ENCODE measurements at regions not wholly inside any gene's neighbourhood (a gene's known extent, or its start where the extent isn't known, plus 50 kb on each side); places are given as distances from the start of the nearest gene placed in this dataset.

DNA sequence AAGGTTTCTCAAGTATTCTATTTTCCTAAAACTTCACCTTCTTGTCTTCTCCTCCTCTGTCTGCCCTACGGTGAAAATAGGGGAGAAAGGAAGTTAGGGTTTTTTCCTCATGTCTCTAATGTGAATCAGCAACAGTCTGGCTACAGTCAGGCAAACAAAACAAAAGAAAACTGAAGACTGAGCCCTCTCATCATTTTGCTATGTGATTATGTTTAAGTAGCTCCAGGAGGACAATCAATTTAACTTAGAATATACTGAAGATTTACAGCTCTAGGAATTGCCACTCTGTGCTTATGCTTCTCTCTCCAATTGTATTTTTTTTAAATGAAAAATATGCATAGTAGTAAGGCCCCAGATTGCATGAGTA lies 316.2 kb downstream of the GPAT3 start:
- TF ChIP-seq, protein P1, sequence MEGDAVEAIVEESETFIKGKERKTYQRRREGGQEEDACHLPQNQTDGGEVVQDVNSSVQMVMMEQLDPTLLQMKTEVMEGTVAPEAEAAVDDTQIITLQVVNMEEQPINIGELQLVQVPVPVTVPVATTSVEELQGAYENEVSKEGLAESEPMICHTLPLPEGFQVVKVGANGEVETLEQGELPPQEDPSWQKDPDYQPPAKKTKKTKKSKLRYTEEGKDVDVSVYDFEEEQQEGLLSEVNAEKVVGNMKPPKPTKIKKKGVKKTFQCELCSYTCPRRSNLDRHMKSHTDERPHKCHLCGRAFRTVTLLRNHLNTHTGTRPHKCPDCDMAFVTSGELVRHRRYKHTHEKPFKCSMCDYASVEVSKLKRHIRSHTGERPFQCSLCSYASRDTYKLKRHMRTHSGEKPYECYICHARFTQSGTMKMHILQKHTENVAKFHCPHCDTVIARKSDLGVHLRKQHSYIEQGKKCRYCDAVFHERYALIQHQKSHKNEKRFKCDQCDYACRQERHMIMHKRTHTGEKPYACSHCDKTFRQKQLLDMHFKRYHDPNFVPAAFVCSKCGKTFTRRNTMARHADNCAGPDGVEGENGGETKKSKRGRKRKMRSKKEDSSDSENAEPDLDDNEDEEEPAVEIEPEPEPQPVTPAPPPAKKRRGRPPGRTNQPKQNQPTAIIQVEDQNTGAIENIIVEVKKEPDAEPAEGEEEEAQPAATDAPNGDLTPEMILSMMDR (IDR thresholded peaks at IDR 0.05; ENCODE audit: low read depth, low read length, missing control alignments): no peak
- H3K4me3 ChIP-seq (replicated peaks; ENCODE audit: low read depth, low read length): no peak overlapping the region
- no peak for DNase-seq (ENCODE audit: extremely low read depth, low read depth)

DNA sequence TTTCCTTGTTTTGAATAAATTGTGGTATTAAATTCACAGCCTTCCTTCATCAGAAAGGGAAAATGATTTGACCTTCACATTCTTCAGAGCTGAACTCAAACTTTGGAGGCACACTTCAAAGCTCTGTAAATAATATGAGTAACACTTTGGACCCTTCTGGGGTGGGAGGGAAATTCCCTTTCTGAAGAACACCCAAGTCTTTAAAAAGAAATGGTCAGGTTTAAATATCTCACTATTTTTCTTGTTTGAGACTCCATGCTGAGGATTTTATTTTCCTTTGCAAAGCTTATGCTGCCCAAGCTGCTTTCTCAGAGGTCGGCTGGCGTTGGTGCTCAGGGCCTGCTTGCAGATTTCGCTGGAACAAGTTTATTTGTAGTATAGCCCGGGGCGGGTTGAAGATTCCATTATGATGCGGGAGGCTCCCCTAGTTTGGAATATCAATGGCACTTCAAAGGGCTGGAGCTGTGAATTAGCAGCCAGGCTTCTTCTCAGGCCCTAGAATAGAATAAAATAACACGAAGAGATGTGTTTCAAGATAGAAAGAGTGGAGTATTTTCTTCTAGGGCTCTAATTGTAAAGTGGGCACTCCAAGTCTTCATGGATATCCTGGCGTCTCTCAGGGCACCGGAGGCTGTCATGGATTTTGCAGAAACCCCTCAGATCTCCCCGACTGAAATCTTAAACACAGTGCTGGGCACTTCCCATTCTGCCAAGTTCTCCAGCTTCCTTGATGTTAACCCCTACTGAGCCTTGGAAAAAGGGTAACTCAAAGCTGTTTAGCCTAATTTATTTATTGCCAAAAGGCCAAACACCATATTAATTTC lies 315.6 kb downstream of the GPAT3 start:
- DNase-seq (ENCODE audit: extremely low read depth, low read depth): no peak
- TF ChIP-seq, protein P1 (IDR thresholded peaks at IDR 0.05; ENCODE audit: low read depth, low read length, missing control alignments): no peak
- H3K4me3 ChIP-seq (replicated peaks; ENCODE audit: low read depth, low read length): no peak overlapping the region

DNA sequence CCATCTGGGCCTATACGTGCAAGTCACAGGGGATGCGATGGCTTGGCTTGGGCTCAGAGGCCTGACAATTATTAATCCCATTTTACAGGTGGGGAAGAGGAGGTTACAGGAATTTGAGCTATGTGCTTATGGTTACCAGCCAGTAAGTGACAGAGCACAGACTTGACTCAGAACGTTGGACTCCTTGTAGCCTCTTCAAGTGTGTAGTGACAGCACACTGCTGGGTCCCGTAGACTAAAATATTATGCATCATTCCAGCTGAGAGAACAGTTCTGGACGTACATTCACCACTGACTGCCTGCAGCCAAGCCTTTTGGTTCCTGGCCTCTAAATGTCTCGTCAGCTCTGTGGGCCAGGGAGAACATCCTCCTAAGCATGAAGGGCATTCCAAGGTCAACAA lies 314.5 kb downstream of the GPAT3 start:
- TF ChIP-seq, protein P1 (IDR thresholded peaks at IDR 0.05; ENCODE audit: low read depth, low read length, missing control alignments): no peak
- no peak for DNase-seq (ENCODE audit: extremely low read depth, low read depth)
- no peak overlapping the region for H3K4me3 ChIP-seq (replicated peaks; ENCODE audit: low read depth, low read length)

DNA sequence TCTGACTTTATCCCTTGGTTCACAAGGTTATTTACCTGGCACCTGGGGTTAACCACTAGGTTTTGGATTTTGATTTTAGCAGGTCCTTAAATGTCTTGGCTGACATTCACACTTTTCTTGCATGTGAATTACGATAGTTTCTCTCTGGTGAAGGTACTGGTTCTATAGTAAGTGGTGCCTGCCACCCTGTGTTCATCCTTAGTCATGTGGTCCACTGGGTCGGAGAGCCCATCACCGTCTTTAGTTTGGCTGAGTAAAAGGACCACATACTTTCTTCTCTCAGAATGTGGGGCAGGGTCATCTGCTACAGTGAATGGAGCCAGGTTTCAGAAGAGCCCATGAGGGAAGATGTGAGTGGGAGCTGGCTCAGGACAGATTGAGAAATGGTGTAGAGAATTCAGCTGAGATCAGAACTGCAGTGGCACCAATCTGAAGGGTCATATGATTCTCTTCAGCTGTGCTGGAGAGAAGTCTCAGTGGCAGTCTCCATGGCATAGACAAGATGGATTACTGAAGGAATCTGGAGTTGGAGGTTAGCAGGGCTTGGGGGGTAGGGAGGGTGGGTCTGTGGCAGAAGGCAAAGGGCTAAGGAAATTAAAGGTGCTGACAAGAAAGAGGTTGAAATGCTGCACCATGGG lies 310.4 kb downstream of the GPAT3 start:
- DNase-seq (ENCODE audit: extremely low read depth, low read depth): no peak
- TF ChIP-seq, protein P1 (IDR thresholded peaks at IDR 0.05; ENCODE audit: low read depth, low read length, missing control alignments): no peak

DNA sequence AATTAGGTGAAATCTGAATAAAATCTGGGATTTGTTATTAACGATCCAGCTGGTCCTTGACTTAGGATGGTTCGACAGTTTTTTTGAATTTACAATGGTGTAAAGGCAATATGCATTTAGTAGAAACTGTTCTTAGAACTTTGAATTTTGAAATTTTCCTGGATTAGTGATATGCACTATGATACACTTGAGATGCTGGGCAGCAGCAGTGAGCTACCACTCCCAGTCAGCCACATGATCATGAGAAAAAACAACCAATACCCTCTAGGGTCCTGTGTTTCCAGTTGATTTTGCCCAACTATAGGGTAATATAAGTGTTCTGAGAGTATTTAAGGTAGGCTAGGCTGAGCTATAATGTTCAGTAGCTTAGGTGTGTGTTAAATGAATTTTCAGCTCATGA lies 303.7 kb downstream of the GPAT3 start:
- no peak for DNase-seq (ENCODE audit: extremely low read depth, low read depth)
- TF ChIP-seq, protein P1 (IDR thresholded peaks at IDR 0.05; ENCODE audit: low read depth, low read length, missing control alignments): no peak

More for the DNA sequence above, 310.4 kb downstream of the GPAT3 start:
- H3K4me3 ChIP-seq (replicated peaks; ENCODE audit: low read depth, low read length): no peak overlapping the region

DNA sequence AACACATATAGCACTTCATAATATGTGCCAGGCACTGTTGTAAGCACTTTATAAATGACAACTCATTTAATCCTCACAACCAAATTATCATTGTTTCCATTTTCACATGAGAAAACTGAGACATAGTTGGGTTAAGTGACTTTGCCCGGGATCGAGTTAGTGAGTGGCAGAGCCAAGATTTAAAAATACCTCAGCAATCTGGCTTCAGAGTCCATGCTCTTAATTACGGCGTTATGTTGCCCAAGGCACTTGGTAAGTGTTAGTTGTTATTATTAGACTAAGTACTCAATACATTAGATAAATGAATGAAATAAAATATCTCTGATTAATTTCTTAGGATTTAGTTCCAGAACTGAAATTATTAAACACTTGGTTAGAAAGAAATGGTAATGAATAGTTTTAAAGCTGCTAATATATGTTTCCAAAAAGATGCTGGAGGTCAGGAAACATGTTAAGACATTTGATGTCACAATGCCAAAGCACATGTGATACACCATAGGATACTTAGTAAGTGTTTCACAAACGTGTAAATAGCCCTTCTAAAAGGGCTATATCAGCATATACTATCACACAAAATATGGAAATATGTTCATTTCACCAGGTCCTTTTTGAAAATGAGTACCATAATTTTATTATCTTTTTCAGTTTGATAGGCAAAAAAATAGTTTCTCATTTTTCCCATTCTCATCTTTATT lies 301.9 kb downstream of the GPAT3 start:
- TF ChIP-seq, protein P1 (IDR thresholded peaks at IDR 0.05; ENCODE audit: low read depth, low read length, missing control alignments): no peak
- no peak for DNase-seq (ENCODE audit: extremely low read depth, low read depth)
- no peak overlapping the region for H3K4me3 ChIP-seq (replicated peaks; ENCODE audit: low read depth, low read length)

More for the DNA sequence above, 303.7 kb downstream of the GPAT3 start:
- H3K4me3 ChIP-seq (replicated peaks; ENCODE audit: low read depth, low read length): no peak overlapping the region

Data from HFF-Myc (cell line).